SK-N-SH (cell line): ENCODE measurements at regions not wholly inside any gene's neighbourhood (a gene's known extent, or its start where the extent isn't known, plus 50 kb on each side); places are given as distances from the start of the nearest gene placed in this dataset.

Experiments used
- EZH2phosphoT487 ChIP-seq: fragments of 200-600 bp; sonication (generic); IDR thresholded peaks from 2 replicates; pipeline ENCODE4 v1.6.1; 2017; ENCODE audit warnings: low read depth, mixed run types, mild to moderate bottlenecking, antibody characterized with exemption, moderate library complexity, borderline replicate concordance
- FOXM1 ChIP-seq: IDR thresholded peaks from 2 replicates; pipeline ENCODE4 v1.4.0; 2012; ENCODE audit warnings: low read depth, mild to moderate bottlenecking
- RAD21 ChIP-seq: IDR thresholded peaks from 2 replicates; pipeline ENCODE4 v1.6.1; 2012; ENCODE audit warnings: mild to moderate bottlenecking, low read length
- SIN3A ChIP-seq: IDR thresholded peaks from 2 replicates; pipeline ENCODE4 v1.6.1; 2012; ENCODE audit warnings: low read depth, mild to moderate bottlenecking, low read length, moderate library complexity, borderline replicate concordance
- SMC3 ChIP-seq: IDR thresholded peaks from 2 replicates; pipeline ENCODE4 v1.6.1; 2012; ENCODE audit warnings: low read depth, low read length, improper control_type of control experiment
- TCF12 ChIP-seq: IDR thresholded peaks from 2 replicates; pipeline ENCODE4 v1.4.0; 2012
- TF ChIP-seq, protein P1 (sequence below): fragments of 200-600 bp; sonication (generic); IDR thresholded peaks from 2 replicates; pipeline ENCODE4 v1.6.1; 2017; ENCODE audit warnings: antibody characterized with exemption, mild to moderate bottlenecking, moderate library complexity
- TF ChIP-seq, protein P2 (sequence below): IDR thresholded peaks from 2 replicates; pipeline ENCODE4 v1.6.1; 2012; ENCODE audit warnings: mild to moderate bottlenecking, low read depth, low read length, moderate library complexity

DNA sequence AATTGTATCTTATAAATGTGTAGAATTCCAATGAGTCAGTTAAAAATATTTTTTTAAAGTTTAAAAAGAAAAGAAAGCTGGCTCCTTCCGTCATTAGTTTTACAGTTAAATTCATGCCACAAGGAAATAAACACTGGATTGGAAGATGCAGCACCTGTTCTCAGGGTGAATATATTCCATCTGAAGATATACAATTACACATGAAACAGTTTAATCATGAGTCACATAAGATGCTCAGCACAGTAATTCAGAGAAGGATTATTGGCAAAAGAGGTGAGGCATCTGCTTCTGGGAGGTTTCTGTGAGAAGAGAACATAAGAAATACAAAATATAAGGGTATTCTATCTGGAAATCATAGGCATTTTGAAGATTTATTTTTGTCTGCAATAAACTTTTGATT, 376.5 kb upstream of the SORCS1 start:
- TF ChIP-seq FOXM1 (no peak), TCF12 (no peak), RAD21 (no peak), SIN3A (no peak), SMC3 (no peak), EZH2phosphoT487 (no peak)
- TF ChIP-seq, protein P1, sequence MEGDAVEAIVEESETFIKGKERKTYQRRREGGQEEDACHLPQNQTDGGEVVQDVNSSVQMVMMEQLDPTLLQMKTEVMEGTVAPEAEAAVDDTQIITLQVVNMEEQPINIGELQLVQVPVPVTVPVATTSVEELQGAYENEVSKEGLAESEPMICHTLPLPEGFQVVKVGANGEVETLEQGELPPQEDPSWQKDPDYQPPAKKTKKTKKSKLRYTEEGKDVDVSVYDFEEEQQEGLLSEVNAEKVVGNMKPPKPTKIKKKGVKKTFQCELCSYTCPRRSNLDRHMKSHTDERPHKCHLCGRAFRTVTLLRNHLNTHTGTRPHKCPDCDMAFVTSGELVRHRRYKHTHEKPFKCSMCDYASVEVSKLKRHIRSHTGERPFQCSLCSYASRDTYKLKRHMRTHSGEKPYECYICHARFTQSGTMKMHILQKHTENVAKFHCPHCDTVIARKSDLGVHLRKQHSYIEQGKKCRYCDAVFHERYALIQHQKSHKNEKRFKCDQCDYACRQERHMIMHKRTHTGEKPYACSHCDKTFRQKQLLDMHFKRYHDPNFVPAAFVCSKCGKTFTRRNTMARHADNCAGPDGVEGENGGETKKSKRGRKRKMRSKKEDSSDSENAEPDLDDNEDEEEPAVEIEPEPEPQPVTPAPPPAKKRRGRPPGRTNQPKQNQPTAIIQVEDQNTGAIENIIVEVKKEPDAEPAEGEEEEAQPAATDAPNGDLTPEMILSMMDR: no peak
- TF ChIP-seq, protein P2, sequence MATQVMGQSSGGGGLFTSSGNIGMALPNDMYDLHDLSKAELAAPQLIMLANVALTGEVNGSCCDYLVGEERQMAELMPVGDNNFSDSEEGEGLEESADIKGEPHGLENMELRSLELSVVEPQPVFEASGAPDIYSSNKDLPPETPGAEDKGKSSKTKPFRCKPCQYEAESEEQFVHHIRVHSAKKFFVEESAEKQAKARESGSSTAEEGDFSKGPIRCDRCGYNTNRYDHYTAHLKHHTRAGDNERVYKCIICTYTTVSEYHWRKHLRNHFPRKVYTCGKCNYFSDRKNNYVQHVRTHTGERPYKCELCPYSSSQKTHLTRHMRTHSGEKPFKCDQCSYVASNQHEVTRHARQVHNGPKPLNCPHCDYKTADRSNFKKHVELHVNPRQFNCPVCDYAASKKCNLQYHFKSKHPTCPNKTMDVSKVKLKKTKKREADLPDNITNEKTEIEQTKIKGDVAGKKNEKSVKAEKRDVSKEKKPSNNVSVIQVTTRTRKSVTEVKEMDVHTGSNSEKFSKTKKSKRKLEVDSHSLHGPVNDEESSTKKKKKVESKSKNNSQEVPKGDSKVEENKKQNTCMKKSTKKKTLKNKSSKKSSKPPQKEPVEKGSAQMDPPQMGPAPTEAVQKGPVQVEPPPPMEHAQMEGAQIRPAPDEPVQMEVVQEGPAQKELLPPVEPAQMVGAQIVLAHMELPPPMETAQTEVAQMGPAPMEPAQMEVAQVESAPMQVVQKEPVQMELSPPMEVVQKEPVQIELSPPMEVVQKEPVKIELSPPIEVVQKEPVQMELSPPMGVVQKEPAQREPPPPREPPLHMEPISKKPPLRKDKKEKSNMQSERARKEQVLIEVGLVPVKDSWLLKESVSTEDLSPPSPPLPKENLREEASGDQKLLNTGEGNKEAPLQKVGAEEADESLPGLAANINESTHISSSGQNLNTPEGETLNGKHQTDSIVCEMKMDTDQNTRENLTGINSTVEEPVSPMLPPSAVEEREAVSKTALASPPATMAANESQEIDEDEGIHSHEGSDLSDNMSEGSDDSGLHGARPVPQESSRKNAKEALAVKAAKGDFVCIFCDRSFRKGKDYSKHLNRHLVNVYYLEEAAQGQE: no peak
